ENCODE measurements at regions not wholly inside any gene's neighbourhood (a gene's known extent, or its start where the extent isn't known, plus 50 kb on each side); places are given as distances from the start of the nearest gene placed in this dataset.
A peak's percentile ranks its signal among the peaks of the same experiment; 100 is the strongest.

DNA sequence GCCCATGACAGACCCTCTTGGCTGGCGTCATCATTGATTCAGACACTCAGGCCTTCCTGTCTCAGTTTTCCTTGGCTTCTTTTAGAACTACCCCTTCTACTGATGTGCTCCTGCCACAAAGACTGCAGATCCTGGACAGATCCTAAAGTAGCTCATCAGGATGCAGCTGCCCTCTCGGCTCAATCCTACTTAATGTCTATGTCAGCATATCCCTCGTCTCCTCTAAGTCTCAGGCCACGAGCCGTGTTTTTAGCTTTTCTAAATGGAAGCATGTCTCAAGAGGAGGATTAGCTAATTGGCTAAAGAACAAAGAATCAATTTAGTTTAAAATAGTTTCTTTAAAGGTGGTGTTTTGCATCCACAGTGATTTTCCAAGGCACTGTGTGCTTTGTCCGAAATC lies 447.7 kb downstream of the STIM2 start:
- no peaks in the 10 kb centered on the region for H3K36me3 ChIP-seq

GRCh38 chr4:27315625-27316024 lies 455.0 kb downstream of the STIM2 start:
- TF ChIP-seq CTCF (IDR thresholded peaks at IDR 0.05) = no peak
- no peak for TF ChIP-seq POLR2A (IDR thresholded peaks at IDR 0.05)
- no peaks in the 10 kb centered on the region for H3K4me1 ChIP-seq
- H3K4me3 ChIP-seq = no peak overlapping the region
- H3K27me3 ChIP-seq = no peaks in the 10 kb centered on the region
- no peaks in the 10 kb centered on the region for H3K36me3 ChIP-seq
- H3K27ac ChIP-seq = no peak overlapping the region
- H3K9me3 ChIP-seq = no peaks in the 10 kb centered on the region
- DNase-seq = no peak

More for the DNA sequence above, 447.7 kb downstream of the STIM2 start:
- no peaks in the 10 kb centered on the region for H3K4me1 ChIP-seq
- no peak for TF ChIP-seq CTCF (IDR thresholded peaks at IDR 0.05)
- no peak for TF ChIP-seq POLR2A (IDR thresholded peaks at IDR 0.05)
- H3K4me3 ChIP-seq = no peak overlapping the region
- no peaks in the 10 kb centered on the region for H3K9me3 ChIP-seq
- DNase-seq = no peak
- no peaks in the 10 kb centered on the region for H3K27me3 ChIP-seq
- H3K27ac ChIP-seq = no peak overlapping the region

- Histone ChIP-seq H3K4me1 (no peaks in the 10 kb centered on the region), H3K27ac (no peak overlapping the region), H3K36me3 (no peaks in the 10 kb centered on the region), H3K9me3 (no peaks in the 10 kb centered on the region), H3K27me3 (no peaks in the 10 kb centered on the region), H3K4me3 (no peak overlapping the region)
- DNase-seq = no peak
- no peak for TF ChIP-seq CTCF (IDR thresholded peaks at IDR 0.05)
- no peak for TF ChIP-seq POLR2A (IDR thresholded peaks at IDR 0.05)
Observed at GRCh38 chr4:27316176-27316575, 455.5 kb downstream of the STIM2 start.

GRCh38 chr4:27318740-27319139 lies 458.1 kb downstream of the STIM2 start:
- H3K27ac ChIP-seq = no peak overlapping the region
- no peak for DNase-seq
- H3K9me3 ChIP-seq = no peaks in the 10 kb centered on the region
- no peak for TF ChIP-seq POLR2A (IDR thresholded peaks at IDR 0.05)
- TF ChIP-seq CTCF (IDR thresholded peaks at IDR 0.05) = peak in 4 of 6 experiments; percentile 14 to 45 (median 24)
- H3K4me1 ChIP-seq = no peaks in the 10 kb centered on the region
- H3K27me3 ChIP-seq = no peaks in the 10 kb centered on the region
- H3K4me3 ChIP-seq = no peak overlapping the region
- H3K36me3 ChIP-seq = no peaks in the 10 kb centered on the region

DNA sequence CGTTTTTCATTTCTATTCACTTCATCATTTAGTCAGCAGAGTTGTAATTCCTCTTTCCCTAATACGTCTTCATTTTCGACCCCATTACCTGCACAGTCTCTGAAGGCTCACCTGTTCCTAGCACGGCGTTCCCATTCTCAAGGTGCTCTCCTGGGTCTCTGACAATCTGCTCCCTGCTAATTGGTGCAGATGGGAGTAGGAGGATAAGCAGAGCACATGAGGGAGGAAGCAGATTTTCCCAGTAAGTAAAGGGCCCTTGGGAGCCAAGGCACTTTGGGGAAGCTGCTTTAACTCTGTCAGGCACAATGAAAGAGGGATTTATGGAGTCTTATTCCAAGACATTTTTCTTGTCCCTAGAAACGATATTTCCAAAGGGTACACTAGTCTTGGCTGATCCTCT lies 466.4 kb downstream of the STIM2 start:
- H3K4me3 ChIP-seq = no peak overlapping the region
- H3K27me3 ChIP-seq = no peaks in the 10 kb centered on the region
- TF ChIP-seq CTCF (IDR thresholded peaks at IDR 0.05) (no peak), POLR2A (IDR thresholded peaks at IDR 0.05) (no peak)
- H3K9me3 ChIP-seq = no peaks in the 10 kb centered on the region
- H3K4me1 ChIP-seq = no peaks in the 10 kb centered on the region
- H3K27ac ChIP-seq = no peak overlapping the region
- no peak for DNase-seq
- H3K36me3 ChIP-seq = no peaks in the 10 kb centered on the region
